ENCODE measurements at regions not wholly inside any gene's neighbourhood (a gene's known extent, or its start where the extent isn't known, plus 50 kb on each side); places are given as distances from the start of the nearest gene placed in this dataset.

DNA sequence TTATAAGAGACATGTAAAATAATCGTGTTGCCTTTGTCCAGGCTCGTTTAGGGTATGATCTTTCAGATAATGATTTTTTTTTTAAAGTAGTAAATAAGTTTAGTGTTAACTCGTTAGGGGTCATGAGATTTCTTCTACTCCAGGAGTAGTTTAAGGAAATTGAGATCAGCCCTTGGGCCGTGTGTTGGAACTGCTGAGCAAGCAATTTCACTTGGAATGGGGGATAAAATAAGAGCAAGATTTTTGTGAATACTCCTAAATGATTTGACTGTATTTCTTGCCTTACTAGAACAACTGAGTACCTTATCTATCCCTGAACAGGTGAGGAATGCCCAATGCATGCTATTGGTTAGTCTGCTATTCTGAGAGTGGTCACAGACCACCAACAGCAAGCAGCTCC, 102.2 kb upstream of the SERPINE2 start:
- TF ChIP-seq, protein P1, sequence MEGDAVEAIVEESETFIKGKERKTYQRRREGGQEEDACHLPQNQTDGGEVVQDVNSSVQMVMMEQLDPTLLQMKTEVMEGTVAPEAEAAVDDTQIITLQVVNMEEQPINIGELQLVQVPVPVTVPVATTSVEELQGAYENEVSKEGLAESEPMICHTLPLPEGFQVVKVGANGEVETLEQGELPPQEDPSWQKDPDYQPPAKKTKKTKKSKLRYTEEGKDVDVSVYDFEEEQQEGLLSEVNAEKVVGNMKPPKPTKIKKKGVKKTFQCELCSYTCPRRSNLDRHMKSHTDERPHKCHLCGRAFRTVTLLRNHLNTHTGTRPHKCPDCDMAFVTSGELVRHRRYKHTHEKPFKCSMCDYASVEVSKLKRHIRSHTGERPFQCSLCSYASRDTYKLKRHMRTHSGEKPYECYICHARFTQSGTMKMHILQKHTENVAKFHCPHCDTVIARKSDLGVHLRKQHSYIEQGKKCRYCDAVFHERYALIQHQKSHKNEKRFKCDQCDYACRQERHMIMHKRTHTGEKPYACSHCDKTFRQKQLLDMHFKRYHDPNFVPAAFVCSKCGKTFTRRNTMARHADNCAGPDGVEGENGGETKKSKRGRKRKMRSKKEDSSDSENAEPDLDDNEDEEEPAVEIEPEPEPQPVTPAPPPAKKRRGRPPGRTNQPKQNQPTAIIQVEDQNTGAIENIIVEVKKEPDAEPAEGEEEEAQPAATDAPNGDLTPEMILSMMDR (IDR thresholded peaks at IDR 0.05; ENCODE audit: insufficient read depth, low read depth, low read length) = no peak
- no peak for DNase-seq (ENCODE audit: low read depth)
- ChIA-PET POLR2A (no interaction called here), CTCF (interaction anchor here (1.4 to 1.5 kb wide), 2 partner anchors 18 to 102 kb away, joined by 3 to 5 read pairs; no protein-coding TSS in a partner anchor)
- H3K36me3 ChIP-seq (ENCODE audit: control insufficient read depth, insufficient read depth, low read length) = no peaks in the 10 kb centered on the region
- no peak overlapping the region for H3K4me3 ChIP-seq (ENCODE audit: low read depth, low read length)
- no peaks in the 10 kb centered on the region for H3K27me3 ChIP-seq (ENCODE audit: control insufficient read depth, insufficient read depth, low read length)

DNA sequence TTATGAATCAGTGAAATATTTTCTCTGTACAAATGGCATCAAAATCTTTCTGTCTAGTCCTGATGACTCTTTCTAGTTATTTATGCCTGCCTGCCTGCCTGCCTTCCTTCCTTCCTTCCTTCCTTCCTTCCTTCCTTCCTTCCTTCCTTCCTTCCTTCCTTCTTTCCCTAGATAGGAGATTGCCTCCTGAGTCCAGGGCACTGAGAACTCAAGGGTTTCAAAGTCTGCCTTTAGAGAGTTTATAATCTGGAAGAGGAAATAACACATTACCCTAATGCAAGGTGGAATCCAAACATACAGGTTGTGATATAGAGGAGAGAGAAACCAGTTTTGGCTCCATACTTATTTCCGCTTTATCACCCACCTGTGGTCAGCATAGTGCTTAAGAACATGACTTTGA, 98.1 kb upstream of the SERPINE2 start:
- ChIA-PET CTCF (no interaction called here), POLR2A (no interaction called here)
- H3K36me3 ChIP-seq (ENCODE audit: control insufficient read depth, insufficient read depth, low read length) = no peaks in the 10 kb centered on the region
- no peak for DNase-seq (ENCODE audit: low read depth)
- no peaks in the 10 kb centered on the region for H3K27me3 ChIP-seq (ENCODE audit: control insufficient read depth, insufficient read depth, low read length)
- no peak overlapping the region for H3K4me3 ChIP-seq (ENCODE audit: low read depth, low read length)
- TF ChIP-seq, protein P1 (IDR thresholded peaks at IDR 0.05; ENCODE audit: insufficient read depth, low read depth, low read length) = no peak

DNA sequence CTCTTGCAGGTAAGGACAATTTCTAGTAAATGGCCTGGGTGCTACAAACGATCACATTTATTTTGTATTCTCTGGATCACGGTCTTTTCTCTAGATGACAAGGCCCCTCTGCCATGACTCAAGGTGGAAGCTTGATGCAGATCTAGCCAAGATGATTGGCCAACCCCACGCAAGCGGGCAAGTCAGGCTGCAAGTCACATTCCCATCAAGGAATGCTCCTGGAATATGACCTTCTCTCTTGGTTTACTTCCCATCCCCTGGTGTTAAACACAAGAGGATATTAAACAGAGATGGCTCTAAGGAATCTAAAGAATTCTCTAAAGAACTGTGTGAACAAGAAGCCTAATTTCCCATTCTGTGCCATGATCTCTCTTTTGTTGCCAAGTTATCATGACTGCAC, 97.3 kb upstream of the SERPINE2 start:
- TF ChIP-seq, protein P1 (IDR thresholded peaks at IDR 0.05; ENCODE audit: insufficient read depth, low read depth, low read length) = no peak
- H3K4me3 ChIP-seq (ENCODE audit: low read depth, low read length) = no peak overlapping the region
- H3K27me3 ChIP-seq (ENCODE audit: control insufficient read depth, insufficient read depth, low read length) = no peaks in the 10 kb centered on the region
- ChIA-PET POLR2A (no interaction called here), CTCF (no interaction called here)
- H3K36me3 ChIP-seq (ENCODE audit: control insufficient read depth, insufficient read depth, low read length) = no peaks in the 10 kb centered on the region
- no peak for DNase-seq (ENCODE audit: low read depth)

DNA sequence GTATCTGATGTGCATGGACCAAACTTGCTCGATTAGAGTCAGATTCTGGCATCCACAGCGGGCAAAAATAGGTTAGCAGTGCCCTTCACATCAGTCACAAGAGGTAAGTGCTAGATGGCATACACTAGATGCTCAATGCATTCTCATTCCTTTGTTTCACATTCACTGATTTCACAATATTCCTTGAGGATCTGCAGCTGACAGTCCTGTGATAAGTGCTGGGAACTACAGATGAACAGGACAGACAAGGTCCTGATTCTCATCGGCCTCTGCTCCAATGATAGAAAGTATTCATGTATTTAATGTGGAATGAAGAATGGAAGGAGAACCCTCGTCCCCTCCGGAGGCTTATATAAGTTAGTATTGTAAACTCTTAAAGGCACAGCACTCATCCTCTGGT, 96.8 kb upstream of the SERPINE2 start:
- Histone ChIP-seq H3K36me3 (ENCODE audit: control insufficient read depth, insufficient read depth, low read length) (no peaks in the 10 kb centered on the region), H3K4me3 (ENCODE audit: low read depth, low read length) (no peak overlapping the region), H3K27me3 (ENCODE audit: control insufficient read depth, insufficient read depth, low read length) (no peaks in the 10 kb centered on the region)
- CTCF ChIA-PET = no interaction called here
- TF ChIP-seq, protein P1 (IDR thresholded peaks at IDR 0.05; ENCODE audit: insufficient read depth, low read depth, low read length) = no peak
- DNase-seq (ENCODE audit: low read depth) = no peak
- POLR2A ChIA-PET = no interaction called here

DNA sequence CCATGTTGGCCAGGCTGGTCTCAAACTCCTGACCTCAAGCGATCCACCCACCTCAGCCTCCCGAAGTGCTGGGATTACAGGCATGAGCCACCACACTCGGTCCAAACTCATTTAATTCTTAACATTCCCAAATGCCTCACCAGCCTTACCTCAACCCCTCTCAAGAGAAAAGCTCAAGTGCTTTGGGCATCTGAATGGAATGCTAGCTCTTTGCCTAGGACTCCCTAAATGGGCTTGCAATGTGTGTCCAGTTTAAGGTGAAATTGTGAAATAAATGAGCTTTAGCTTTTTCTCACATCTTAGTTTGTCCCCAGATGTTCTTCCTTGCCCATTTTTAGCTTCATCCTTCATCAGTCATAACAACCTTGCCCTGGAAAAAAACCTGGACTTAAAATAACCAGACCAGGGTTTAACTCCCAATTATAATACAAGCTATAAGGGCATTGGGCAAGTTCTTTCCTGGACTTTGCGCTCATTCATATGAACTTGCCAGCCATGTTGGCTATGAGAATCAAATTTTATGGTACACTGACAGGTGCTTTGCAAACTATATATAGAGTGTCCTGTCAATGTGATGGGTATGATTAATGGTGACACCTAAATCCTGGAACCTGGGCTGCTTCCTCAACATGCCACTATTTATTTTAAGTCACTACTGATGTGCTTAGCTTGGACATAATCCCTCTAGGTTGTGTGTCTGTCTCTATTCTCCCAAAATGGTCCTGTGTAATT, 95.1 kb upstream of the SERPINE2 start:
- ChIA-PET POLR2A (no interaction called here), CTCF (interaction anchor here (0.6 to 2.1 kb wide), 5 partner anchors 11 to 184 kb away, joined by 3 to 6 read pairs (median 3); partner anchors contain the start of gene SERPINE2)
- no peaks in the 10 kb centered on the region for H3K27me3 ChIP-seq (ENCODE audit: control insufficient read depth, insufficient read depth, low read length)

More for the DNA sequence above, 95.1 kb upstream of the SERPINE2 start:
- TF ChIP-seq, protein P1 (IDR thresholded peaks at IDR 0.05; ENCODE audit: insufficient read depth, low read depth, low read length) = no peak
- no peaks in the 10 kb centered on the region for H3K36me3 ChIP-seq (ENCODE audit: control insufficient read depth, insufficient read depth, low read length)
- H3K4me3 ChIP-seq (ENCODE audit: low read depth, low read length) = no peak overlapping the region
- no peak for DNase-seq (ENCODE audit: low read depth)
